ENCODE measurements at regions not wholly inside any gene's neighbourhood (a gene's known extent, or its start where the extent isn't known, plus 50 kb on each side); places are given as distances from the start of the nearest gene placed in this dataset.

DNA sequence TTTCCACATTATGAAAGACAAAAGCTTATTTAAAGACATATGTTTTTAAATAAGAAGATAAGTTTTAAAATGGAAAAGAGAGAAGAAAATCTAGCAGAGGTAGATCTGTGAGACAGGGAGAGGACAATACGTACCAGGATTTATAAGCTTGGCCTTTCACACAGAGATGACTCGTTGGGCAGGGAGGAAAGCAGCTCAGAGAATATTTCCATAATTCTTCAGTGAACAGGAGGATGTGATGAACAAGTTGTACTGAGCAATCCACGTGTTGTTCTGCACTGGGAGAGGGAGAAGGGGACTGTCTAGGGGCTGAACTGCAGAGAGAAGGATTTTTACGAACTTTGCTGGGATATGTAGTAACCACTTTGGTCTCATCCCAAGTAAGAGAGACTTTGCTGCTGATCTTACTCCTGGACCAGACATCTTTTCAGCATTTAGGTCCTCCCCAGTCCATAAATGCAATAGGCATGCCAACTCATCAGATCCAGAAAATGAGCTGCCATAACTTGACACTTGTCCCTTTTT is 162.5 kb upstream of the SETBP1 start:
- TF ChIP-seq CTCF (IDR thresholded peaks at IDR 0.05) (no peak), POLR2A (IDR thresholded peaks at IDR 0.05) (no peak)
